HG03066 (cell line): ENCODE measurements at regions not wholly inside any gene's neighbourhood (a gene's known extent, or its start where the extent isn't known, plus 50 kb on each side); places are given as distances from the start of the nearest gene placed in this dataset.
"Not testable (repeated sequence)": the region's sequence is repeated elsewhere in the genome, so short reads cannot be mapped to it uniquely, and the experiment has no call there.

ENCODE experiments used
- ATAC-seq: cut with Tn5 transposase; IDR thresholded peaks from one replicate; pipeline ENCODE4 v1.9.1; 2021; ENCODE audit warnings: low read depth; ENCODE audit not compliant: unreplicated experiment

- ATAC-seq = not testable (repeated sequence)
Observed at GRCh38 chr7:112592565-112593263, 111.9 kb downstream of the LSMEM1 start.

GRCh38 chr7:112594397-112594796 is 113.6 kb downstream of the LSMEM1 start:
- ATAC-seq = no peak

- no peak for ATAC-seq
Observed at GRCh38 chr7:112596260-112596659, 115.5 kb downstream of the LSMEM1 start.

GRCh38 chr7:112596981-112597380 is 116.2 kb downstream of the LSMEM1 start:
- ATAC-seq = no peak

GRCh38 chr7:112603673-112604072 is 122.9 kb downstream of the LSMEM1 start:
- no peak for ATAC-seq

- no peak for ATAC-seq
Observed at GRCh38 chr7:112610636-112611035, 129.8 kb downstream of the LSMEM1 start.

- ATAC-seq = no peak
Observed at GRCh38 chr7:112615701-112616100, 134.9 kb downstream of the LSMEM1 start.

GRCh38 chr7:112616295-112616694 is 135.5 kb downstream of the LSMEM1 start:
- no peak for ATAC-seq

- no peak for ATAC-seq
Observed at GRCh38 chr7:112619343-112619742, 138.6 kb downstream of the LSMEM1 start.

- ATAC-seq = no peak
Observed at GRCh38 chr7:112622159-112622715, 141.4 kb downstream of the LSMEM1 start.

- no peak for ATAC-seq
Observed at GRCh38 chr7:112624416-112624815, 143.6 kb downstream of the LSMEM1 start.

- ATAC-seq = no peak
Observed at GRCh38 chr7:112630565-112630964, 149.8 kb downstream of the LSMEM1 start.

GRCh38 chr7:112634107-112634506 is 153.3 kb downstream of the LSMEM1 start:
- no peak for ATAC-seq

- ATAC-seq = no peak
Observed at GRCh38 chr7:112635742-112636141, 154.5 kb downstream of the TMEM168 start.

GRCh38 chr7:112638675-112639400 is 151.4 kb downstream of the TMEM168 start:
- no peak for ATAC-seq

- ATAC-seq = no peak
Observed at GRCh38 chr7:112640685-112641084, 149.5 kb downstream of the TMEM168 start.

- ATAC-seq = no peak
Observed at GRCh38 chr7:112646783-112647182, 143.4 kb downstream of the TMEM168 start.

GRCh38 chr7:112648781-112649180 is 141.4 kb downstream of the TMEM168 start:
- no peak for ATAC-seq

GRCh38 chr7:112649560-112649959 is 140.6 kb downstream of the TMEM168 start:
- ATAC-seq = no peak

GRCh38 chr7:112654322-112655216 is 135.6 kb downstream of the TMEM168 start:
- no peak for ATAC-seq

GRCh38 chr7:112665709-112666108 is 124.5 kb downstream of the TMEM168 start:
- ATAC-seq = no peak
